ENCODE measurements at regions not wholly inside any gene's neighbourhood (a gene's known extent, or its start where the extent isn't known, plus 50 kb on each side); places are given as distances from the start of the nearest gene placed in this dataset.
A peak's percentile ranks its signal among the peaks of the same experiment; 100 is the strongest.

- TF ChIP-seq POLR2AphosphoS5 (IDR thresholded peaks at IDR 0.05), result no peak
- Histone ChIP-seq H3K4me1 (no peaks in the 10 kb centered on the region), H3K9me3 (no peaks in the 10 kb centered on the region), H3K27ac (no peak overlapping the region), H3K27me3 (replicated peaks in 1 of 7) (no peaks in the 10 kb centered on the region), H3K36me3 (no peaks in the 10 kb centered on the region), H3K4me3 (no peak overlapping the region)
- 20 to 63% (median 50%) methylated on average over 1 of the region's 1 CpG for WGBS, 5 donors
- intact Hi-C loops (cut with DNase I; ENCODE audit: low total_unique reads), result no loop called here
- no peak for DNase-seq
These were observed 592.4 kb downstream of the KIF4B start for GRCh38 chr5:155605920-155606319.

DNA sequence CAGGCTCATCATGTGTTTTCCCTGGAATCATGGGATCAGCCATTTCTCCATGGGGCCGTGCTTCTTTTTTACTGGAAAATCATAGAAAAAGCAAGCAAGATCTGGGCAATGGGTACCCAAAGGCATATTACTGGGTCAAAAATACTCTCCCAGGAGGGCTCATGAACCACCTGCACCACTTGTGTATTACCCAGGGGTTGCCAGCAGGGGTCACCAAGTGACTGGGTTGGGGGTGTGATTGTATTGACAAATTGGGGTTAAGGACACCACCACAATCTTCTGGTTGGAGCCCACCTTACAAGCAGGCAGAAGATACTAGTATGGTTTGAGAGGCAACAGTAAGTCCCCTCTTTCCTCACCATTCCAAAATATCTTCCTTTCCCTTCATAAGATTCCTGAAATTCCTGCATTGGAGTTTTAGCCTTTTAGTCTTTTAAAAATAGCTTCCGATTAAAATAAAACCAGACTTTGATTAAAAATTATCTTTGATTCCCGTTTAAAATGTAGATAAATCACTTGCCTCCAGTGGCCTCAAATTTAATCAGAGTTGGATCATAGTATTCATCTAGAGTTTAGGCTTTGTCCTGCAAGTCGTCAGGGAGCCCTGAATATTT, 603.3 kb downstream of the KIF4B start:
- no peaks in the 10 kb centered on the region for H3K4me1 ChIP-seq
- no peaks in the 10 kb centered on the region for H3K9me3 ChIP-seq
- no peak overlapping the region for H3K27ac ChIP-seq
- no peak for DNase-seq
- H3K27me3 ChIP-seq (replicated peaks in 1 of 7), result peaks cover 0 to 18% (median 0%) of the 10 kb centered on the region in 7 donors
- intact Hi-C loops (cut with DNase I; ENCODE audit: low total_unique reads), result no loop called here
- 48 to 68% (median 56%) methylated on average over 4 of the region's 4 CpGs for WGBS, 5 donors
- H3K36me3 ChIP-seq, result no peaks in the 10 kb centered on the region
- no peak for TF ChIP-seq POLR2A (IDR thresholded peaks at IDR 0.05)
- TF ChIP-seq CTCF (IDR thresholded peaks at IDR 0.05 in 8 of 11, conservative IDR thresholded peaks at IDR 0.05 in 3 of 11), result peak in 8 of 11 experiments; percentile 17 to 54 (median 36)
- no peak for TF ChIP-seq POLR2AphosphoS5 (IDR thresholded peaks at IDR 0.05)
- no peak overlapping the region for H3K4me3 ChIP-seq

GRCh38 chr5:155619688-155620087, 606.1 kb downstream of the KIF4B start:
- WGBS, 5 donors, result 67 to 74% (median 72%) methylated on average over 5 of the region's 5 CpGs
- H3K27me3 ChIP-seq (replicated peaks in 1 of 7), result peaks cover 0 to 38% (median 0%) of the 10 kb centered on the region in 7 donors
- no peak for DNase-seq
- H3K4me1 ChIP-seq, result no peaks in the 10 kb centered on the region
- no peak overlapping the region for H3K27ac ChIP-seq
- no peak overlapping the region for H3K4me3 ChIP-seq
- intact Hi-C loops (cut with DNase I; ENCODE audit: low total_unique reads), result no loop called here
- no peaks in the 10 kb centered on the region for H3K36me3 ChIP-seq
- no peaks in the 10 kb centered on the region for H3K9me3 ChIP-seq
- TF ChIP-seq CTCF (IDR thresholded peaks at IDR 0.05 in 8 of 11, conservative IDR thresholded peaks at IDR 0.05 in 3 of 11), result no peak
- no peak for TF ChIP-seq POLR2AphosphoS5 (IDR thresholded peaks at IDR 0.05)
- no peak for TF ChIP-seq POLR2A (IDR thresholded peaks at IDR 0.05)

DNA sequence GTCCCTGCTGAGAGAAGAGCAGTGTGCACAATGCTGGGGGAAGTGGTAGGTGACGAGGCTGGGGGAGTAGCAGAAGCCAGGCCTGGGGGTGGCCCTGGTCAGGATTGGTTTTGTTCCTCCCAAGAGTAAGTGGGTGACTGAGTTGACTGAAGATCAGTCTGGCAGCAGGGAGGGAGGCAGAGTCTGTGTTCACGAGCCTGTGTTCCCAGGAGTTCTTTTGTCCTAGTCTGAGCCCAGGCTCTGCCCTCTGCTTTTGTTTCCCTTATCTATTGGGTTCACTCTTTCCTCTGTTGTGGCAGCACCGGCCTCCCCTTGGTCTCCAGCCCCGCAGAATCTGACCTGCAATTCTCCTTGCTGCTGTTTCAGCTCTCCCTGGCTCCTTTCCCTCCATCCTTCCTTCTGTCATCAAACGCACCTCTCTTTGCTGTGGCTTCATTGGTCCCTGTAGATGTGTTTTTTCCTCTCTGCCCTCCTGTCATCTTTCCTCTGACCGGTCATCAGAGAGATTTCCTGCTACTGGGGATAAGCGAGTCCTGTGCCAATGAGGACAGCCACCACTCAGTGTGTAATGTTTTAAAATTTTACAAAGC, 607.4 kb downstream of the KIF4B start:
- no peak overlapping the region for H3K4me3 ChIP-seq
- WGBS, 5 donors, result 12 to 23% (median 18%) methylated on average over 7 of the region's 7 CpGs
- no peaks in the 10 kb centered on the region for H3K4me1 ChIP-seq
- H3K27me3 ChIP-seq (replicated peaks in 1 of 7), result peaks cover 0 to 38% (median 0%) of the 10 kb centered on the region in 7 donors
- H3K27ac ChIP-seq, result no peak overlapping the region
- DNase-seq, result no peak
- TF ChIP-seq POLR2AphosphoS5 (IDR thresholded peaks at IDR 0.05) (no peak), POLR2A (IDR thresholded peaks at IDR 0.05) (no peak), CTCF (IDR thresholded peaks at IDR 0.05 in 8 of 11, conservative IDR thresholded peaks at IDR 0.05 in 3 of 11) (no peak)
- no peaks in the 10 kb centered on the region for H3K36me3 ChIP-seq
- intact Hi-C loops (cut with DNase I; ENCODE audit: low total_unique reads), result no loop called here
- no peaks in the 10 kb centered on the region for H3K9me3 ChIP-seq

Data from spleen (tissue), 11 donors.